HT-29 (cell line): ENCODE measurements at regions not wholly inside any gene's neighbourhood (a gene's known extent, or its start where the extent isn't known, plus 50 kb on each side); places are given as distances from the start of the nearest gene placed in this dataset.

Experiments
- DNase-seq: peaks from one replicate; pipeline ENCODE4 v3.0.0-alpha.2; 2015; ENCODE audit warnings: low spot score

DNA sequence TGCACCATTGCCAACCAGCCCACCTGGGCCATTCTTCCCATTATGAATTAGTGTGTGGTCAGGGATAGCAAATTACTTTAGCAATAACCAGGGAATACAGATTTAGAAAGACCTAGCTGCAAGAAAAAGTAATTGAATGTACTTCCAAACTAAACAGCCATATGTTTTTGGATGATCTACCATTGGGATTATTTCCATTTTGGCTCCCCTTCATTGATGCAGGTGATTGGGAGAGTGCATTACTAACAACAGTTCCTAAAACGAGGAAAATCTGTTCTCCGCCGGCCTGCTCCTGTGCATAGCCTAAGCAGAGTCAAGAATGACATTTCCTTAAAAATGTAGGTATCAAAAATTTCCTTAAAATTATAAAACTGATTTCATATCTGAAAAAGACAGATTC lies 58.5 kb downstream of the MAIP1 start:
- DNase-seq: no peak

DNA sequence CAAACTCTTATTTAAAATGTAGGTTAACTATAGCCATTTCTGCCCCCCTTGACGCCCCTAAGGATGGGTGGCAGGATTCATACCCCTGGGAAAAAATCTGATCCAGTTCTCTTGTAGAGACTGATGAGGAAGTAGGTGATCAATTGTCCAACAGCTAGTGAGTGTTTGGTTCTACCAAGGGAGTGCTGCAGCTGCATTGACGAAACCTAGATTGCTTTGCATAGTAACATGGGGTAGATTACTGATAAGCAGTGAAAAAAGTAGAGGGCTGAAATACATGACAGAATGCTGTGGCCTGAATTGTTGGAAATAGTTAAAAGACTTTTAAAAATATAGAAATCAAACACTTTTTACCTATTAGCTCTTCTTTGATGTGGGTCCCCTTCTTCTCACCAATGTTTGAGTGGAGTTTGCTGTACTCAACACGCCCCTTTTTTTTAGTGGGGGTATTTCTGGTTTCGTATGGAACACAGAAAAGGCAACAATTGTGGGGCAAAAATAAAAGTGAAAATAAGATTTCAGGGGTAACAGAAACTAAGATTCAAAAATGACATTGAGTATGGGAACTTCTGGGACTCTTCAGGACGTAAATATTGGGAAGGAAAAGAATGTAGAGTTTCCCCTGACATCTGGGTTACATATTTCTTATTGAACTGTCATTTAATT lies 66.2 kb downstream of the MAIP1 start:
- DNase-seq: no peak

DNA sequence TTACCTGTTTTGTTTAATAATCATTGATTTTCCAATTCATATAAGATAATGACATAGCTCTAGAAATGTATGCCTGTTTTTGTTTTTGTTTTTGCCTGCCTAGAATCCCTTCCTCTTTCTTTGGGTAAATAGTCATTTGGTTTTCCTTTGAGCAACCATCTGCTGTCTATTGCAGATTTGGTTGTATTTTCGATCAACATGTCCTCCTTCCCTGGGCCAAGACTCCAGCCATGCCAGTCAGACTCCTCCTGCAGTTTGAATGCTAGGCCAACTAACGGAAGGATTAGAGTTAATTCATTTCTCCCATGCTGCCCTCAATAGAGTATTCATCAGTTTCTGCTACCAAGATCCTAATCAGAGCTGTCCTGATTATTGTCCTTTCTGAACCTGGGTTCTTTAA lies 67.1 kb downstream of the MAIP1 start:
- DNase-seq: no peak

DNA sequence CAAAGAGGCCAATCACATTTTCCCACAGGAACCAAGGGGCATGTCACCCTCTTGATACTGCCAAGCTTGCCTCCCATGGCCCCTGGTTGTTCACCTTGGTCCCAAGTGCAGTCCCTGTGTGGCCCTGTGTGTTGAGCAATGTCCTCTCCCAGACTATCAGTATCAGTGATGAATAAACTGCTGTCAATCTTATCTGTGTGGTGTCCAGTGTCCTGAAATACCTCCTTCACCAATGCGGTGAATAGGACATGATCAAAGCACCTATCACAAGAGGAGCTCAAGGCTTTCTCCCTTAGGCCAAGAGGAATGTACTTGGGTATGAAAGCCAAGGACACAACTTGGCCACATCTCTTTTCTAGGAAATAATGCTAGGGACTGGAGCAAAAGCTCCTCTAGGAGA lies 68.2 kb downstream of the MAIP1 start:
- no peak for DNase-seq

DNA sequence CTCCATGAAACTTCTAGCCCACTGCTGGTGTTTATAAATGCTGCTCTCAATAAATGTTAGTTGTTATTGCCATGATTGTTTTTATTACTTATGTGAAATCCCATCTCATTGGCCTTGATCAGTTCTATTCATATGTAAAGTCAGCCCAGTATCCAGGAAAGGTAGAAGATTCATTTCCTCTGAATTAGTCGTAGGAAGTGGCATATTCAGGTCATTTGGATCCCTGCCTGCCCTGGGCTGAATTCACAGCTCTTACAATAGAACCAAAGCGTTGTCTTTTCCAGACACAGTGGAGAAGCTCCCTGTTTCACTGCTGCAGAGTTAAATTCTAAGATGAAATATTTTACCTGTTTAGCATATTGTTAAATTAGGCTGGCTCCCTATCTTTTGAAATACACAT lies 70.3 kb downstream of the MAIP1 start:
- DNase-seq: no peak

DNA sequence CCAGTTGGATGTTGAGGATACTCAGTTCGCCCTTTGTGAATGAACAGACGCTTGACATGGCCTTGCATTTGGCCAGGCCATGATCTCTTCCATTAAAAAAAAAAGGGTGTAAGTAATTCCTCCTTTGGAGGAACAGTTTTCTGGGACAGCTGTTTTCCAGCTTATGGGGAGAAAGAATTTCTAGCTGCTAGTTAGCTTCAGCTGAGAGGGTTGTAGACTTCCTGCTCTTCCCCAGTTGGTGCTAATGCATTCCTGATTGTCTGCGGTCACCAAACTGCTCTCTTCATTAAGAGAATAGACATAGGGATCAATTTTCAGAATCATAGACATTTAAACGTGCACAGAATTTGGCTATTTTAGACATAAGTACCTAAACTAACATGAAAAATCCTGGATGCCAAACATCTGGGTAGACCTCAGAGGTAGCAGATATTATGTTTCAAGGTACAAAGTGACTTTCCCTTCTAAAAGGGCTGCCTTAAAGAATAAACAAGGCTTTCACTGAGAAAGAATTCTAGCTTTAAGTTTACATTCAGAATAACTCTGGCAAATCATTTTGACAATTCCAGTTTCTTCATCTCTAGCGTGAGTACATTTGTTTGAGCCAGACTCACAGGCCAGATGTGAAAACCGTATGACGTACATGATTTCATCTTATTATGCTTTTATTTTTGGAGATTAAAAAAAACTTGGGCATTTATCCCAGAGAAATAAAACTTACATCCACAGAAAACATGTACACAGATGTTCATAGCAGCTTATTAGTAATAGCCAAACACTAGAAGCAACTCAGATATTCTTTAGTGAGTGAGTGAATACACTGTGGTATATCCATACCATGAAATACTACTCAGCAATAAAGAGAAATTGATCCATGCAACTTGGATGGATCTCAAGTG lies 71.2 kb downstream of the MAIP1 start:
- DNase-seq: no peak

DNA sequence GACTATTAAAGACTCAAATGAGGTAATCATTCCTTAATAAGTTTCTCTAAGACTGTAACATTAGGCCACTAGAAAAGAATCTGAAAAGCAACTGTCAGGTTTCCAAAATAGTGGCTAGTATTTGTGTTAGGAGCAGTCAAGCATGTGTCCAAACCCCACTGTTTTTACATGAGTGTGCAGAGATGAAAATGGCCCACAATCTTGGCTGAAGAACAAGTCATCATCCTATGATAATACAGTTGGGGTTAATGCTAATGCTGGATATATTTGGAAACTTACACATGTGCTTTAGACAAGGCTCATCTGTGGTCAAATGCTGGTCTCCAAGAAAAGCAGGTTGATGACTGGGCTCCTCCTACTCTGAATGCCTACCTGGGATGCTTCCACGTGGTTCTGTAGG lies 73.6 kb downstream of the MAIP1 start:
- DNase-seq: no peak

DNA sequence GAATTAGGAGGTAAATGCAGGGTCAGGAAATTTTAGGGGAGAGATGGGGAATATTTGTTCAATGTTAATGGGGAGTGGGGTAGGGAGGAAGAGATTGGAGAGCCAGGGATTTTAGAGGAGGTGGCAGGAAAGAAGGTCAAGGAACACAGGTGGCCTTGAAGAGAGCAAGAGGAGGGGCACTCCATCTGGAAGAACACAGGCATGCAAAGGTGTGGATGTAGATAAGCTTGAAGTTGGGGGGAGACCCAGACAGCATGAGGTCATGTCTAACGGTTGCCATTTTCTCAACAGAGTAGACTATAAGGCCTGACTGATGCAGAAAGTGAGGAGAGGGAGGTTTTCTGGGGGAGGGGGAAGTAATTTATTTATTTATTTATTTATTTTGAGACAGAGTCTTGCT lies 77.5 kb downstream of the MAIP1 start:
- no peak for DNase-seq

DNA sequence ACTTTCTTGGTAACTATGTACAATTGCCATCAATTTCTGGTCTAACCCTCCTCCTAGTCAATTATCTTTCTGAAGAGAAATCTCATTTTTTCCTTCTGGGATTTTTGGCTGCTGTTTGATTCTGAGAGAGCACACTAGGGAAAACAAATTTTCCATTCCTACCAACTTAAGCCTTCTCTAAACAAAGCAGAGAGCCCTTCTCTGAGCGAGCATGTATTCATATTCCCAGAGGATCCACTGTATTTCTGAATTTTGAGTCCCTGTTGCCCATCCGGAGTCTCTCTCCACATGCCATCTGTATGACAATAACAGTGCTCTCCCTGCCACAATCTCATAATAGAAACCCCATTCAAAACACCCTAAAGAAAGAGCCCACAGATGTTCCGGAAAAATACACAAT lies 78.5 kb downstream of the MAIP1 start:
- no peak for DNase-seq

DNA sequence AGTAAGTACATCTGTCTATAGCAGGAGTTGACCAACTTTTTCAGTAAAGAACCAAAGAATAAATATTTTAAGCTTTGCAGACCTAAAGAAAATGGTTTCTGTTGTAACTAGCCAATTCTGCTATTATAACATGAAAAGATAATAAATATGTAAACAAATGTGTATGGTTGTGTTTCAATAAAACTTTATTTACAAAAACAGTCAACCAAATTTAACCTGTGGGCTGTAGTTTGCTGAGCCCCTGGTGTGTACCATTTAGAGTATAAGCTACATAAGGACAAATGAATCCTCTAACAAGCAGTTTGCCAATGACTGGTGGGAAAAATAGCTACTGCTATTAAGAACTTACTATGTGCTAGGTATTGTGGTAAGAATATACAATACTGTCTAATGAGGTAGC lies 79.4 kb downstream of the MAIP1 start:
- DNase-seq: no peak

DNA sequence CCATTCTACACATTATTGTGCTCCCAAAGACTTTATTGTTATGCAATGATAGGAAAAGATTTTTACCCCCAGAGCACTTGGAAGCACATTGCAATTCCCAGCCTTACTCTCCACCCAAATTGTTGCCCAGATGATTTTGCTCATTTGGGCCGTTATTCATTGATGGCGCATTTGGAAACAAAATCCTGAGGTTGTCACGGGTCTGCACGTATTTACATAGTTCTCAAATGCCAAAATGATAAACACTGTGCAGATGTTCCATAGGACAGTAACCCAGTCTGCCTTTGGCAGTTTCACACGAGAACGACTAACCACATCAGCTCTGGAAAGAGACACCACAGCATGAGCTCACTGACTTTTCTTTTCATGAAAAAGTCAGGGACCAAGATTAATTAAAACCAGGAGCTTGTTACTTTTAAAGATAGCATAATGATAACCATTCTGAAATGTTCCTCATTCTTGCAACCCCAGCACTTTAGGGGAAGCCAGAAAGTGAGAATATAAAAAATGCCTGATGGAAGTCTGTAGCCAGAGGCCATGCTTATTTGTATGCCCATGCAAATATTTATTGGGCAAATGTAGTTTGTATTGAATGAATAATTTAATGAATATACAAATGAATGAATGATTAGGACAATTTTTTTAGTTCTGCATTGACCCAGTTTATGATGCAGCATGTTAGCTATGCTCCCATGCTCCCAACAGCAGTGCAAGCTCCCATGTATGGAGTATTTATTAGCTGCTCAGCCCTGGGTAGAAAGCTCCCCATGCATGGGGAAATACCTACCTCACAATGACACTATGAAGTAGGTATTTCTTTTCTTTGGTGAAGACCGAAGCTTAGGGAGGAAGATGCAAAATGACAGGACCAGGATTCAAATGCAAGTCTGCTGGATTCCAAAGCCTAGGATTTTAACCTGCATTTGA lies 84.6 kb downstream of the MAIP1 start:
- no peak for DNase-seq

DNA sequence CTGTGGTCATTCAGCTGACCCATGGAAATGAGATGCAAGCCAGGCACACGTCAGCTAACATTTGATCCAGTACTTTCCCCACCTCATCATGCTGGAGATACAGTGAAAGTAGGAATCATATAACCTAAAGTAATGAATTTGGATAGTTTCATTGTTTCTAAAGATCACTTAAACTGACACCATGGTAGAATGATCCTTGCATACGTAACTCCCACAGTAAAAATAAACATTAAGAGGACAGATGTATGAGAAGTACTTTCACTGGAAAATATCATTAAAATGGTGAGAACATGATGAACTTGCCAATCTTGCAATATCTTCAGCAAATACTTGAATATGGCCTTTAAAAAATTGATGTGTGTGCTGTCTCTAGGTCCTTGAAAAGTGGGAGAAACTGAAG lies 85.4 kb downstream of the MAIP1 start:
- no peak for DNase-seq

DNA sequence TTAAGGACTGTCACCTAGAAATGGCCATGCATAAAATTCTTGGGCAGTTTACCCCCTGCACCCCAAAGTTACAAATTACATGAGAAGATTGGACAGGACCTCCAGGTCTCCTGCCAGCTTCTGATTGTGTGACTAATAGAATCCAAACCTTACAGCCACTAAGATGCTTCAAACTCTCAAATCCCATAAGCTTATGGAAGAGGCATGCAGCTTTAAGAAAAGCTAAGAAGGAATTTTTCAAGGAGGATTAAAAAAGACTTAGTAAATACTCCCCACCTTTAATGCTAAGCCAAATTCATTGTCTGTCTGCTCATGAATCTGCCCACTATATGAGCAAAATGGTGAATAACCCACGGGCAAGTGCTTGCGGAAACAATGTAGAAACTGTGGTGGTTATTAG lies 86.3 kb downstream of the MAIP1 start:
- no peak for DNase-seq

DNA sequence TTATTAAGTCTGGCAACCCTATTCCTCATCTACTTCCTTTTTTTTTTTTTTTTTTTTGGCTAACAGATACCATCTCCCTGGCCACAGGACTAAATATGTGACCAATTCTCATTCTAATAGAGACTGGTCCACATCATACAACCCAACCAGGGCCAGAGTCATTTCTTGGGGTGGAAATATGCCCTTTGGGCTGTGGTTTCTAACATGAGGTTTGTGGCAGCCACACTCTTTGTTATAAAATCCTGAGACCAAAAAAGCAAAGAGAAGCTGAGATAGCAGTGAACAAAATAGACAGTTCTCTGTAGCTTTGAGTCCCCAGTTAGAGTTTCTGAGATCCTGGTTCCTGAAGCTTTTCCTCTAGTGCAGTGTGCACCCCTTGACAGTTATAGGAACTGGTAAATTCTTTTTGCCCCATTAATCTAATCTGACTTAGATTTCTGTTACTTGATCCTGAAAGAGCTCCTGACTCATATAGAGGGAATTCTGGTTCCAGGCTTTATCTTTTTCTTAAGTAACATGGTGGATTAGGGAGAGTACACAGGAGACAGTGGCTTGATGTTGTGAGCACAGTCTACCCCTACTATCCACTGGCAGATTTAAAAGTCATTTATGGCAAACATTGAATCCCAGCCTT lies 86.8 kb downstream of the MAIP1 start:
- DNase-seq: no peak

DNA sequence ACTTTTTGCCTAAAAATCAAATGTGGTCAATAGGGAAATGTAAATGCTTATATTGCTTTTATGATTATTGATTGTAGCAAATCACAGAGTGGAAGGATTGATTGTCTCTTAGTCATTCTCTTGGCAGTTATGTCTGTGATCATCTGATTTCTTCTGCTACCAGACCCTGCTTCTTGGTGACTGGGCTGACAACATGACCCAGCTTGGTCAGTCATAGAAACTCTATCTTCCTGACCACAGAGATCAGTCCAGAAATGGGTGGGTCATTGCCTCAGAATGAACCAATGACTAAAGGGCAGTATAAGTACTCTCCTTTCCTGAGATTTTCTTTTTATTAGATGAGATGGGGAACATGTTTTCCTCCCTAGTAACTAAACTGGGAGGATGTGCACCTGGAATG lies 87.6 kb downstream of the MAIP1 start:
- DNase-seq: no peak

DNA sequence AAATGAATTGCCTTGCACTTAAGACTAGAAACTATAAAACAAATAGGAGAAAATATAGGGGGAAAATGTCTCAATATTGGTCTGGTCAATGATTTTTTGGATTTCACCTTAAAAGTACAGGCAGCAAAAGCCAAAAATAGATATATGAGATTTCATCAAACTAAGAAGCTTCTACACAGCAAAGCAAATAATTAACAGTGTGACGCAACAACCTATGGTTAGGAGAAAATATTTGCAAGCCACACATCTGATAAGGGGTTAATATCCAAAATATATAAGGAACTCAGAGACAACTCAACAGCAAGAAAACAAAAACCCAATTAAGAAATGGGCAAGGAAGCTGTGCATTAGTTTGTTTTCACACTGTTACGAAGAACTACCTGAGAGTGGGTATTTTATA lies 89.1 kb downstream of the MAIP1 start:
- DNase-seq: no peak

DNA sequence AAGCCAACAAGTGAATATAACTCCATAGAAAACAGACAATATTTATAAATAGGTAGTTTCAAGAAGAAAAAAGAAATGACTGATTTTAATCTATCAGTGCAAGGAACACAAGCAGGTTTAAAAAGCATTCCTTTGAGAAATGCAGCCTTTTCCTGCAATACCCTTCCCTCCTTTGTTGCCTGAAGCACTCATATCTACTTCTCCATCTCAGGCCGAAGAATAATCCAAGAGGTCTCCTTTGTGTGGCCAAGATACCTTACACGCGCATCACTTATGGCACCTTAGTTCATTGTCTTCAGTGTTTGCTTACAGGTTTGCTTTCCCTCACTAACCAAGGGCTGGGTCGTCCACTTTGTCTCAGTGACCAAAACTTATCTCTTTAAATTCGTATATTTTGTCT lies 93.0 kb downstream of the MAIP1 start:
- no peak for DNase-seq

DNA sequence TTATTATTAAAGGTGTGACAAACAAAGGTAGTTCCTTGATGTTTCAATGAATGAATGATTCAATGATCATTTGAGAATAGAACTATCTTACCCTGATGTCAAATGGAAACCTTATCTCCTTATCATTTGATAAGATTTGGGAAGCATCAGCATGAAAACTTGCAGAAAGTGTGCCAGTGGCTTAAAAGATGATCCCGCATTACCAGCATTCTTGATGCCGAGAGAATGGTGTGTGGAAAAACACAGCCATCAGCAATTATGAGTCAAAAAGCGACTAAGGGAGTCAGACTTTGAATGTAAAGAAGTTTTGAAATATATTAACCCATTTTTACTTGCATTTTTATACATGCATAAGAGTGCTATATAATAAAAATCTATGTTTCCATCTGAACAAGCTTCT lies 93.7 kb downstream of the MAIP1 start:
- DNase-seq: no peak

DNA sequence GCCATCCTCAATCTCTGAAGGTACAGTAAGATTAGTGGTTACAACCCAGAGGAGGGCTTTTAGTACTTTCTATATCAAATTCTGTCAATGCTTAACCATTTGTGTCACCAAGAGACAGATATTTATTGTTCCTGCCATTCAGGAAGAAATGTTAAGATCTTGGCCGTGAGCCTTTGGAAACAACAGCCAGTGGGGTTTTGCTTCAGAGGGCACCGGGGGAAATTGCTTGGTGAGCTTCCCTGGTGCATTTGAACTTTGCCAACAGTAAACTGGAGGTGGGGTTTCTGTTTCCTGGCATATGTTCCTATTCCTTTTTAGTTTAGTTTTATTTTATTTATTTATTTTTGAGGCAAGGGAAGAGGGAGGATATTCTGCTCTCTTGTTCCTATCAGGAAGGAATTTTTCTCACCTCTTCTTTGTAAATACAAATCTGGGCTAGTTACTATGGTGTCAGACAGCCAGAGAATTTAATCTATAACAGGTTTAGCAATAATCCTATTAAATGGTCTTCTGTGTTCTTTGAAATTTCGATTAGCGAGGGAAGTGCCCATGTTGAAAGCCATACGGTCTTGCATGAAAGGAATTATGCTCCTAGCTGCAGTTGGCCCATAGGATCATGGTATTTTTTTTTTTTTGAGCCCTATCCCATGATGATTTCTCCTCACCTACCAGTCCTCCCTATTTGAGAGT lies 95.7 kb downstream of the MAIP1 start:
- DNase-seq: peak; percentile 70

DNA sequence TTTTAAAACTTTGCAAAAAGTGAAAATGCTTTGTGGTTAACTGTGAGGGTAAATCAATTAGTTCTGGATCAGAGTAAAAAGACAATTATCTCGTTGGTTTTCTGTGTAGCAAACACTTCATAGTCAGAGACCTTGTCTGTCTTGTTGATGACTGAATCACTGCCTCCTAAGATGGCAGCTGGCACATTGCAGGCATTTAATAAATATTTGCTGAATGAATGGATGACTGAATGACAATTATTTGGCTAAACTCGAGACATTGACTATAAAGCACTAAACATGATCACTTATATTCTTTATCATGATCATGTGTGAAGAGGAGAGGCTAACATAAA lies 96.2 kb downstream of the MAIP1 start:
- DNase-seq: no peak

DNA sequence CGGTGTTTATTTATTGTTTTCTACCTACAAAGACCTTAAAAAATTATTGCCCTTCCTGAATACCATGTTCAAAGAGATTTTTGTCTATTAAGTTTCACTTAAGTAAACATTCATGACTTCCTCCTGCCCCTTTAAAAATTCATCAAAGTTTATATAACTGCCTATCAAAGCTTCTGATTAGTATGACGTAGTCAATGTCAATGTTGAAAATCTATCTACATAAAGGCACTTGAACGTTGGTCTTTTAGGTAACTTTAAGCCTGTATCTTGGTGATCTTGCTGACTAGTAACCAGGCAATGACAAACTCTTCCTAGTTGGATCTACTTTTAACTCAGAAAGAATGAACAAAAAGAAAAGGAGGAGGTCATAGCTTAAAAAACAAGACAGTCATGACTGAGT lies 97.2 kb downstream of the MAIP1 start:
- no peak for DNase-seq
